ENCODE measurements at regions not wholly inside any gene's neighbourhood (a gene's known extent, or its start where the extent isn't known, plus 50 kb on each side); places are given as distances from the start of the nearest gene placed in this dataset.

DNA sequence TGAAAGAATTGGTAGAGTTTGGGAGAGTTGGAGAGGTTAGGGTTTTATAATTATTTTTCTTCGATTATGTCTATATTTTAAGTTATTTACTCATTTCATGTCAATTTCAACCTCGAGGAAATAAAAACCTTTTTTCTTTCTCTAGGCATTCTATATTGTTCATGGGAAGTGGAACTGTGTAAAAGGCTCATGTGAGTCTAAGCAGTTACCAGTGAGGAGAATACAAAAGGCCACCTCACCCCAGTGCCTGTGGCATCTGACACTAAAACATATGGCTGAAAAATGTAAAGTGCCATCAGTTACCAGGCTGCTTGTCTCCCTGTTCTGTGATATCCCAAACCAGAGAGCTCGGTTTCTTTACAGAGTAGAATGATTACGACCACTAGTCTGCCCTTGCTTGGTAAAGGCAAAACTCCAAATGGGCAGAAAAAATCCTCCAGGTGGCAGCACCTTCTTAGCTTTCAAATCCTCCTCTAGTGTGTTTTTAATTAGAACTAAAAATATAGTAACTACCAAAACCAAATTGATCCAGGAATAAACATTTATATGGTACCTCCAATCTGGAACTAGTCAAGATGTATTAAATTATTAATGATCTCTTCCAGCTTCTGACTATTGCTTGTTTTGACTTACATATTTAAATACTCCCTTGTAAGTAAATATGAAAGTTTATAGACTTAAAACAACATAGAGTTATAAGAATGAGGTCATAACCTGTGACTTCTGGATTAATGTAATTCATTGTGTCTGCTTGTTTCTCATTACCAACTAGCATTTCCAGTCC, 122.6 kb upstream of the MCHR2 start:
- TF ChIP-seq CTCF (conservative IDR thresholded peaks at IDR 0.05; ENCODE audit: low read depth, low read length), result peak; percentile 75
- no peak for TF ChIP-seq EZH2 (IDR thresholded peaks at IDR 0.05; ENCODE audit: borderline replicate concordance, low read depth, low read length, poor library complexity, severe bottlenecking)
- no TSS peak for BruUV-seq (replicated peaks)
- Histone ChIP-seq H3K36me3 (ENCODE audit: insufficient read depth, low read length, poor library complexity, severe bottlenecking) (no peaks in the 10 kb centered on the region), H3K27me3 (replicated peaks; ENCODE audit: insufficient read depth, low read depth, low read length, poor library complexity) (peaks cover 5% of the 10 kb centered on the region), H3K4me1 (ENCODE audit: insufficient read depth, low read length, poor library complexity, severe bottlenecking) (no peaks in the 10 kb centered on the region), H3K27ac (ENCODE audit: low read depth, low read length, poor library complexity, severe bottlenecking) (no peak overlapping the region), H3K4me3 (ENCODE audit: low read depth, low read length, poor library complexity, severe bottlenecking) (no peak overlapping the region), H3K9me3 (ENCODE audit: low read depth, low read length, poor library complexity, severe bottlenecking) (no peaks in the 10 kb centered on the region)
- ChIA-PET POLR2A (ENCODE audit: low non-redundant PET) (no interaction called here), CTCF (interaction anchor here (1.1 kb wide), 1 partner anchor 358 kb away, joined by 3 read pairs; no protein-coding TSS in a partner anchor)
- intact Hi-C loops (cut with micrococcal nuclease; ENCODE audit: unreplicated experiment), result loop anchor here (2.0 to 10.0 kb wide), 4 partner anchors 362 to 606 kb away; no protein-coding TSS in a partner anchor
- DNase-seq (ENCODE audit: low spot score), result peak; percentile 68

DNA sequence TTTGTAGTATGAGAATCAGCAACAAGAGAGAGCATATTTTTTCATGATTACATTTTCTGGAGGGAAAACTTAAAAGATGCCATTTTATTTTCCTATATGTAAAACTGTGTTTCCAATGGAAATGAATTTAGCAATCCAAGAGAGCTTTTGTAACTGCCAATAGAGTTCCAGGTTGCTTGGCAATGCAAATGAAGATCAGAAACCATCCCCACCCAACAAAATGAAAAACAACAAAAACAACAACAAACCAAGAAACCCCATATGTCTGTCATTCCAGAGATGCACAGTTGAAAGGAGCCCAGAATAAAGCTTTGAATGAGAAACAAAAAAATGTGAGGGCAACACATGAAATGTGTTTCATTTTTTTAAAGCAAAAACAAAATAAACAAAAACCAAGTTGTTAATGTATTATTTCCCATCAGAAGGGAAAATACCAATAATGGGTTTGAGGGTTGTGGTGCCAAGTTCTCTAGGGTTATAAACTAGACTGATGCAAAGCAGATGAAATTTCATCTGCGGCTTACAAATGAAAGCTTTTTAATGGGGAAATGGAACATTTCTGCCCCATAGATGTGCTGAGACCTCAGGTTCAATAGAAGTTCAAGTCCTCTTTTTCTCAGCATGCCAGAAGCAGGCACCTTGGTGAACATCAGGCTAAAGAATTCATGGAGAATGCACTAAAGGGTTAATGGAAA, 121.5 kb upstream of the MCHR2 start:
- Histone ChIP-seq H3K9me3 (ENCODE audit: low read depth, low read length, poor library complexity, severe bottlenecking) (no peaks in the 10 kb centered on the region), H3K36me3 (ENCODE audit: insufficient read depth, low read length, poor library complexity, severe bottlenecking) (no peaks in the 10 kb centered on the region), H3K27ac (ENCODE audit: low read depth, low read length, poor library complexity, severe bottlenecking) (no peak overlapping the region), H3K4me1 (ENCODE audit: insufficient read depth, low read length, poor library complexity, severe bottlenecking) (no peaks in the 10 kb centered on the region), H3K27me3 (replicated peaks; ENCODE audit: insufficient read depth, low read depth, low read length, poor library complexity) (peaks cover 5% of the 10 kb centered on the region), H3K4me3 (ENCODE audit: low read depth, low read length, poor library complexity, severe bottlenecking) (no peak overlapping the region)
- no peak for TF ChIP-seq EZH2 (IDR thresholded peaks at IDR 0.05; ENCODE audit: borderline replicate concordance, low read depth, low read length, poor library complexity, severe bottlenecking)
- TF ChIP-seq CTCF (conservative IDR thresholded peaks at IDR 0.05; ENCODE audit: low read depth, low read length), result no peak
- ChIA-PET POLR2A (ENCODE audit: low non-redundant PET) (interaction anchor here (0.7 kb wide), 1 partner anchor 778 kb away, joined by 3 read pairs; no protein-coding TSS in a partner anchor), CTCF (no interaction called here)
- BruUV-seq (replicated peaks), result no TSS peak
- DNase-seq (ENCODE audit: low spot score), result no peak
- intact Hi-C loops (cut with micrococcal nuclease; ENCODE audit: unreplicated experiment), result loop anchor here (2.0 to 10.0 kb wide), 4 partner anchors 363 to 607 kb away; no protein-coding TSS in a partner anchor

- Histone ChIP-seq H3K4me1 (ENCODE audit: insufficient read depth, low read length, poor library complexity, severe bottlenecking) (no peaks in the 10 kb centered on the region), H3K27me3 (replicated peaks; ENCODE audit: insufficient read depth, low read depth, low read length, poor library complexity) (peaks cover 5% of the 10 kb centered on the region), H3K27ac (ENCODE audit: low read depth, low read length, poor library complexity, severe bottlenecking) (no peak overlapping the region), H3K36me3 (ENCODE audit: insufficient read depth, low read length, poor library complexity, severe bottlenecking) (no peaks in the 10 kb centered on the region), H3K4me3 (ENCODE audit: low read depth, low read length, poor library complexity, severe bottlenecking) (no peak overlapping the region), H3K9me3 (ENCODE audit: low read depth, low read length, poor library complexity, severe bottlenecking) (no peaks in the 10 kb centered on the region)
- CTCF ChIA-PET, result no interaction called here
- no TSS peak for BruUV-seq (replicated peaks)
- TF ChIP-seq EZH2 (IDR thresholded peaks at IDR 0.05; ENCODE audit: borderline replicate concordance, low read depth, low read length, poor library complexity, severe bottlenecking), result no peak
- no peak for TF ChIP-seq CTCF (conservative IDR thresholded peaks at IDR 0.05; ENCODE audit: low read depth, low read length)
- no peak for DNase-seq (ENCODE audit: low spot score)
- POLR2A ChIA-PET (ENCODE audit: low non-redundant PET), result no interaction called here
- intact Hi-C loops (cut with micrococcal nuclease; ENCODE audit: unreplicated experiment), result loop anchor here (1.0 to 10.0 kb wide), 2 partner anchors 366 to 462 kb away; no protein-coding TSS in a partner anchor
These were observed 119.0 kb upstream of the MCHR2 start for GRCh38 chr6:100112855-100113508.

Measured in A673 (cell line).